ENCODE measurements at regions not wholly inside any gene's neighbourhood (a gene's known extent, or its start where the extent isn't known, plus 50 kb on each side); places are given as distances from the start of the nearest gene placed in this dataset.

- no peak overlapping the region for H3K14ac ChIP-seq (ENCODE audit: insufficient read length)
- no peaks in the 10 kb centered on the region for H3K79me2 ChIP-seq (ENCODE audit: control insufficient read depth in 1 of 2, insufficient read depth in 2 of 2, low read length in 2 of 2)
- H3K79me1 ChIP-seq (ENCODE audit: low read depth, low read length) = no peaks in the 10 kb centered on the region
- no peak overlapping the region for H3K27ac ChIP-seq (ENCODE audit: low read depth, low read length)
- no peak overlapping the region for H2BK20ac ChIP-seq (ENCODE audit: low read length)
- H3K9ac ChIP-seq (replicated peaks in 1 of 4; ENCODE audit: extremely low read depth in 1 of 4, low read depth in 3 of 4, low read length in 3 of 4) = no peak overlapping the region
- no peaks in the 10 kb centered on the region for H4K20me1 ChIP-seq (replicated peaks in 1 of 2; ENCODE audit: control insufficient read depth in 1 of 2, insufficient read depth in 2 of 2, low read length in 2 of 2)
- no peak overlapping the region for H3K4me2 ChIP-seq (ENCODE audit: insufficient read depth in 1 of 2, low read depth in 2 of 2, low read length in 2 of 2)
- no peak overlapping the region for H3K23ac ChIP-seq (ENCODE audit: insufficient read length)
- no peaks in the 10 kb centered on the region for H3K36me3 ChIP-seq (ENCODE audit: control insufficient read depth in 2 of 4, insufficient read depth in 4 of 4, low read length in 3 of 4)
- no peaks in the 10 kb centered on the region for H3K4me1 ChIP-seq (replicated peaks in 1 of 4; ENCODE audit: control insufficient read depth in 3 of 4, insufficient read depth in 4 of 4, low read length in 3 of 4)
- 91% methylated on average over 2 of the region's 2 CpGs; no CpG with 5 or more reads in 1 of the 2 experiments for WGBS, 2 experiments (ENCODE audit: extremely low coverage in 1 of 2, insufficient coverage in 1 of 2, insufficient read length in 1 of 2, insufficient replicate concordance in 2 of 2, low coverage in 1 of 2, low lambda C conversion rate in 2 of 2, missing lambda C conversion rate in 1 of 2)
- no peaks in the 10 kb centered on the region for H3K27me3 ChIP-seq (replicated peaks in 1 of 4; ENCODE audit: control insufficient read depth in 3 of 4, extremely low read depth in 1 of 4, insufficient read depth in 3 of 4, low read length in 3 of 4)
- H3K18ac ChIP-seq (ENCODE audit: extremely low read depth, low read length) = no peak overlapping the region
- H3K23me2 ChIP-seq (ENCODE audit: low read depth, low read length) = no peaks in the 10 kb centered on the region
- no peak overlapping the region for H2AK5ac ChIP-seq (ENCODE audit: low read depth, low read length)
- H2BK120ac ChIP-seq (replicated peaks; ENCODE audit: low read depth, low read length) = no peak overlapping the region
- H3K4ac ChIP-seq (replicated peaks; ENCODE audit: insufficient read length, low read depth, low read length) = no peak overlapping the region
- H2BK15ac ChIP-seq (ENCODE audit: low read length) = no peak overlapping the region
- no peak overlapping the region for H2BK12ac ChIP-seq (ENCODE audit: low read depth, low read length)
- FAIRE-seq = no peak
- peaks cover under 1 to 7% of the 10 kb centered on the region in 2 experiments; a peak in 1 of 4 replicates for H3K9me3 ChIP-seq (ENCODE audit: insufficient read depth in 2 of 2, low read depth in 1 of 2, low read length in 1 of 2)
- H2BK5ac ChIP-seq (ENCODE audit: low read depth, low read length) = no peak overlapping the region
- H2AFZ ChIP-seq (ENCODE audit: low read length) = no peak overlapping the region
- DNase-seq (ENCODE audit: low read depth in 1 of 2, low spot score in 2 of 2) = no peak
- ChIA-PET CTCF (ENCODE audit: partially characterized antibody) (interaction anchor here (1.2 to 1.4 kb wide), 2 partner anchors 11 to 505 kb away, joined by 3 read pairs; no protein-coding TSS in a partner anchor), POLR2A (ENCODE audit: partially characterized antibody) (no interaction called here)
- H4K5ac ChIP-seq (ENCODE audit: insufficient read length, low read depth, low read length) = no peak overlapping the region
- H4K91ac ChIP-seq (replicated peaks; ENCODE audit: insufficient read length, low read length) = no peak overlapping the region
- no peak overlapping the region for H3K4me3 ChIP-seq (ENCODE audit: extremely low read depth in 1 of 4, insufficient read depth in 2 of 4, low read depth in 3 of 4, low read length in 4 of 4)
- no peak overlapping the region for H4K8ac ChIP-seq (ENCODE audit: extremely low read depth, insufficient read depth, low read length)
- no peak overlapping the region for H3K56ac ChIP-seq (replicated peaks; ENCODE audit: insufficient read length, low read depth, low read length)
- TF ChIP-seq MAFK (IDR thresholded peaks at IDR 0.05; ENCODE audit: low read depth, low read length) = no peak
- TF ChIP-seq EZH2 (IDR thresholded peaks at IDR 0.05; ENCODE audit: low read depth, low read length, severe bottlenecking) = no peak
- no peak for TF ChIP-seq TBP (IDR thresholded peaks at IDR 0.05; ENCODE audit: low read depth, low read length)
- no peak for TF ChIP-seq NRF1 (IDR thresholded peaks at IDR 0.05; ENCODE audit: low read depth, low read length)
- no peak for TF ChIP-seq JUN (IDR thresholded peaks at IDR 0.05; ENCODE audit: low read depth, low read length)
- TF ChIP-seq SIRT6 (IDR thresholded peaks at IDR 0.05; ENCODE audit: low read length) = no peak
- no peak for TF ChIP-seq RFX5 (IDR thresholded peaks at IDR 0.05; ENCODE audit: borderline replicate concordance, low read depth, low read length)
- no peak for TF ChIP-seq CHD1 (IDR thresholded peaks at IDR 0.05; ENCODE audit: low read depth, low read length)
- TF ChIP-seq SP4 (IDR thresholded peaks at IDR 0.05; ENCODE audit: low read length) = no peak
- TF ChIP-seq EP300 (IDR thresholded peaks at IDR 0.05; ENCODE audit: borderline replicate concordance in 1 of 2, low read depth in 2 of 2, low read length in 2 of 2) = no peak
- TF ChIP-seq SIN3A (conservative IDR thresholded peaks at IDR 0.05 in 1 of 2, IDR thresholded peaks at IDR 0.05 in 1 of 2; ENCODE audit: low read depth in 1 of 2, low read length in 2 of 2) = no peak
- no peak for TF ChIP-seq BRCA1 (IDR thresholded peaks at IDR 0.05; ENCODE audit: low read depth, low read length)
- no peak for TF ChIP-seq HDAC6 (IDR thresholded peaks at IDR 0.05; ENCODE audit: low read depth, low read length)
- no peak for TF ChIP-seq GABPA (IDR thresholded peaks at IDR 0.05; ENCODE audit: borderline replicate concordance, insufficient read depth, low read length)
Measured at GRCh38 chr10:54905578-54906192, 104.7 kb upstream of the PCDH15 start.

Data from H1 (cell line).